ENCODE measurements at regions not wholly inside any gene's neighbourhood (a gene's known extent, or its start where the extent isn't known, plus 50 kb on each side); places are given as distances from the start of the nearest gene placed in this dataset.

DNA sequence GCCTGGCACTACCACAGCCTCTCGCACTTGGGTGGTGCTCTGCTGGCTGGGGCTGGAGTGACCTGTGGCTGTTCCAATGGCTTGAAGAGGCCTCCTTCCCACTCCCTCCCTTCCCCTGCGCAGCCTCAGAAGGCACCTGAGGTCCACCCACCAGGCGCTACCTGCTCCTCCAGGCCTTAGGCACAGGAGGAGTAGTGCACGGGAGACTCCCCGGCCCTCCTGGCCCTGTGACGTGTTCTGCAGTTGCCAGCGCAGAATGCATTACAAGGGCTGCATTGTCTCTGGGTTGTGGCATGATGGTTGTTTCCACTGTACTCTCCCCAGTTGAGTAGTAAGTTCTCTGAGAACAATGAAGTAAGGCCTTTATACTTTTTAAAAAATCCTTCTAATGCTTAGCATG is 128.6 kb downstream of the TEX29 start:
- DNase-seq, result no peak
- Histone ChIP-seq H3K36me3 (ENCODE audit: control insufficient read depth in 3 of 3, insufficient read depth in 2 of 3, low read depth in 1 of 3, low read length in 3 of 3) (no peaks in the 10 kb centered on the region), H3K27me3 (ENCODE audit: control insufficient read depth in 3 of 3, insufficient read depth in 3 of 3, low read length in 3 of 3) (peaks cover 0 to 4% (median 0%) of the 10 kb centered on the region in 3 donors), H3K4me3 (ENCODE audit: low read depth in 1 of 3, low read length in 3 of 3) (no peak overlapping the region), H3K4me1 (ENCODE audit: control insufficient read depth in 3 of 3, insufficient read depth in 2 of 3, low read depth in 1 of 3, low read length in 2 of 3) (no peaks in the 10 kb centered on the region), H3K9me3 (ENCODE audit: control insufficient read depth in 2 of 2, insufficient read depth in 1 of 2, low read depth in 1 of 2, low read length in 1 of 2) (no peaks in the 10 kb centered on the region), H3K27ac (ENCODE audit: low read depth in 1 of 3, low read length in 2 of 3) (no peak overlapping the region)
- no peak for FAIRE-seq
- 84 to 91% (median 88%) methylated on average over 7 of the region's 7 CpGs for WGBS, 3 donors

DNA sequence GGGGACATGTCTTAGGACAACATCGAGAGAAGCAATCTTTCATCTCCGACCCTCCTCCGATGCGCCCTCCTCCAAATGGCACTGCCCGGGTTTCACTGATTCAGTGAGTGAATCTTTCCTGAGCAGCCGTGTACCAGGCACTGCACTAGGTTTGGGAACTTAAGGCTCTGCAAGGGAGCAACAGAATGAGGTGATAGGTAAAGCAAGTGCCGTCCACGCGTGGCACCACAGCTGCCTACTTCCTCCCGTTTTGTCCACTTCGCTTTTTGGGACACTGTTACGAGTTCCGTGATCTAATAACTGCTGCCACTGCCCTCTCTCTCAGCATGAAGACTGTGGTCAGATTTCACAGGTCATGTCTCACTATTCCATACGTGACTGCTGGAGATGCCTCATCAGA is 131.0 kb downstream of the TEX29 start:
- peaks cover 0 to 4% (median 0%) of the 10 kb centered on the region in 3 donors for H3K27me3 ChIP-seq (ENCODE audit: control insufficient read depth in 3 of 3, insufficient read depth in 3 of 3, low read length in 3 of 3)
- no peaks in the 10 kb centered on the region for H3K36me3 ChIP-seq (ENCODE audit: control insufficient read depth in 3 of 3, insufficient read depth in 2 of 3, low read depth in 1 of 3, low read length in 3 of 3)
- H3K4me1 ChIP-seq (ENCODE audit: control insufficient read depth in 3 of 3, insufficient read depth in 2 of 3, low read depth in 1 of 3, low read length in 2 of 3), result no peaks in the 10 kb centered on the region
- WGBS, 3 donors, result 88 to 93% (median 89%) methylated on average over 14 of the region's 14 CpGs
- H3K27ac ChIP-seq (ENCODE audit: low read depth in 1 of 3, low read length in 2 of 3), result no peak overlapping the region
- FAIRE-seq, result no peak
- no peaks in the 10 kb centered on the region for H3K9me3 ChIP-seq (ENCODE audit: control insufficient read depth in 2 of 2, insufficient read depth in 1 of 2, low read depth in 1 of 2, low read length in 1 of 2)
- DNase-seq, result no peak
- no peak overlapping the region for H3K4me3 ChIP-seq (ENCODE audit: low read depth in 1 of 3, low read length in 3 of 3)

DNA sequence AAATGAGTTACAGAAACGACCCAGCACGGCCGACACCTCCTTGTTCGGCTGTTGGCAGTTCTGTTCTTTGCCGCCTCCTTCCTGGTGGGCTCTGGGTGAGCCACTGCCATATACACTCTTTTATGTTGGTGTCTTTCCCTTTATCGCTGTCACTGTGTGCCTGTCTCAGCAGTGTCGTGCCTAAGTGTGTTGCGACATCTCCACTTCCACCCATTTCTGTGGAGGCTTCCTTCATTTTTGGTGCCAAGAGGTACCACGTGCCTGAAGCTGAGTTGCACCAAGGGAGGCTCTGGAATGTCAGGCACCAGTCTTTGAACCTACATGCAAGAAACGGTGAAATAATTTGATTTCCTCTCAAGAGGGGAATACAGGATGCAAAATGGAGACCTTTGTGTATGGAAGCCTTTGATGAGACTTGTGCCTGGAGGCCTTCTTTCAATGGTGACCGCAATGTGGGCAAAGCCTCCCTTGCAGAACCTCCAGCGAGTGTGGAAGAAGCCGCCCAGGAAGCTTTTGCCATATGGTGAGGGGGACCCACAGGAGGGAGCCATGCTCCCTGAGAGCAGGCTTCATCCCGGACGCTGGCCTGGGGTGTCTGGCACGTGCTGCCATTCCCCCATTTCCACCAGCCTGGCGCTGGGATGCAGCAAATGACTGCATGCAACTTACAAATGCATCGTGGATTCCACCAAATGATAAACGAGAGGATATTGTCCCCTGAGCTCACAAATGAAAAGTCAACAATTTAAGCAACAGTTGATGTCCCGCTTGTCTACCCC is 136.2 kb downstream of the TEX29 start:
- peaks cover 0 to under 1% (median 0%) of the 10 kb centered on the region in 3 donors for H3K27me3 ChIP-seq (ENCODE audit: control insufficient read depth in 3 of 3, insufficient read depth in 3 of 3, low read length in 3 of 3)
- no peaks in the 10 kb centered on the region for H3K4me1 ChIP-seq (ENCODE audit: control insufficient read depth in 3 of 3, insufficient read depth in 2 of 3, low read depth in 1 of 3, low read length in 2 of 3)
- WGBS, 3 donors, result 85 to 90% (median 88%) methylated on average over 20 of the region's 20 CpGs
- DNase-seq (no peak), FAIRE-seq (no peak)
- no peak overlapping the region for H3K27ac ChIP-seq (ENCODE audit: low read depth in 1 of 3, low read length in 2 of 3)
- no peak overlapping the region for H3K4me3 ChIP-seq (ENCODE audit: low read depth in 1 of 3, low read length in 3 of 3)
- H3K9me3 ChIP-seq (ENCODE audit: control insufficient read depth in 2 of 2, insufficient read depth in 1 of 2, low read depth in 1 of 2, low read length in 1 of 2), result no peaks in the 10 kb centered on the region
- H3K36me3 ChIP-seq (ENCODE audit: control insufficient read depth in 3 of 3, insufficient read depth in 2 of 3, low read depth in 1 of 3, low read length in 3 of 3), result no peaks in the 10 kb centered on the region

GRCh38 chr13:111458001-111458531 is 137.6 kb downstream of the TEX29 start:
- Histone ChIP-seq H3K36me3 (ENCODE audit: control insufficient read depth in 3 of 3, insufficient read depth in 2 of 3, low read depth in 1 of 3, low read length in 3 of 3) (no peaks in the 10 kb centered on the region), H3K4me1 (ENCODE audit: control insufficient read depth in 3 of 3, insufficient read depth in 2 of 3, low read depth in 1 of 3, low read length in 2 of 3) (no peaks in the 10 kb centered on the region), H3K27ac (ENCODE audit: low read depth in 1 of 3, low read length in 2 of 3) (no peak overlapping the region), H3K4me3 (ENCODE audit: low read depth in 1 of 3, low read length in 3 of 3) (no peak overlapping the region), H3K27me3 (ENCODE audit: control insufficient read depth in 3 of 3, insufficient read depth in 3 of 3, low read length in 3 of 3) (no peaks in the 10 kb centered on the region), H3K9me3 (ENCODE audit: control insufficient read depth in 2 of 2, insufficient read depth in 1 of 2, low read depth in 1 of 2, low read length in 1 of 2) (no peaks in the 10 kb centered on the region)
- WGBS, 3 donors, result 76 to 86% (median 81%) methylated on average over 12 of the region's 12 CpGs
- FAIRE-seq, result no peak
- DNase-seq, result no peak

GRCh38 chr13:111458739-111459138 is 138.3 kb downstream of the TEX29 start:
- WGBS, 3 donors, result 83 to 88% (median 86%) methylated on average over 16 of the region's 16 CpGs
- Histone ChIP-seq H3K27me3 (ENCODE audit: control insufficient read depth in 3 of 3, insufficient read depth in 3 of 3, low read length in 3 of 3) (no peaks in the 10 kb centered on the region), H3K36me3 (ENCODE audit: control insufficient read depth in 3 of 3, insufficient read depth in 2 of 3, low read depth in 1 of 3, low read length in 3 of 3) (no peaks in the 10 kb centered on the region), H3K27ac (ENCODE audit: low read depth in 1 of 3, low read length in 2 of 3) (no peak overlapping the region), H3K4me3 (ENCODE audit: low read depth in 1 of 3, low read length in 3 of 3) (no peak overlapping the region), H3K9me3 (ENCODE audit: control insufficient read depth in 2 of 2, insufficient read depth in 1 of 2, low read depth in 1 of 2, low read length in 1 of 2) (no peaks in the 10 kb centered on the region), H3K4me1 (ENCODE audit: control insufficient read depth in 3 of 3, insufficient read depth in 2 of 3, low read depth in 1 of 3, low read length in 2 of 3) (no peaks in the 10 kb centered on the region)
- DNase-seq (no peak), FAIRE-seq (no peak)

DNA sequence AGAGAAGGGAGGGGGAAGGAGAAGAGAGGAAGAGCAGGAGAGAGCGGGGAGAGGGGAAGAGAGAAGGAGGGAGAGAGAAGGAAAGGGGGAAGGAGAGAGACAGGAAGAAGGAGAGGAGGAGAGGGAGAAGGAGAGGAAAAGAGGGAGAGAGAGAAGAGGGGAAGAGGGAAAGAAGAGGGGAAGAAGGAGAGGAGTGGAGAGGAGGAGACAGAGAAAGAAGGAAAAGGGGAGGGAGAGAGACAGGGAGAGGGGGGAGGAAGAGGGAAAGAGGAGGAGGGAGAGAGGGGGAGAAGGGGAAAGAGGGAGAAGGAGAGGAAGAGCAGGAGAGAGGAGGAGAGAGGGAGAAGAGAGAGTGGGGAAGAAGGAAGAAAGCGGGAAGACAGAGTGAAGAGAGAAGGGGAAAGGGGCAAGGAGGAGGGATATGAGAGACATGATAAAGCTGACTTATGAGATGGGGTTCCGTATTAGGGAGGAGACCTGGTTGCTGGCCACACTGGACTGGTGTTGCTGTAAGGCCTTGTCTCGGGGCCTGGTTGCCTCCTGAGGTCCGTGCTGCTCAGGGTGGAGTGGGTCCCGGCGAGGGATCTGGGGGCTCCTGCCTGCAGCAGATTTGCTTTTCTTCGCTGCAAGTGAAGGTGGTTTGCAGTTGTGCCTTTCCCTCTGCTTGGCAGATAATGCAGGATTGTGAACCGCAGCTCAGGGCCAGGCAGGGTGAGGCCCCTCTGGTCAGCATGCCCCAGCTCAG is 139.5 kb downstream of the TEX29 start:
- Histone ChIP-seq H3K27ac (ENCODE audit: low read depth in 1 of 3, low read length in 2 of 3) (no peak overlapping the region), H3K4me3 (ENCODE audit: low read depth in 1 of 3, low read length in 3 of 3) (no peak overlapping the region), H3K27me3 (ENCODE audit: control insufficient read depth in 3 of 3, insufficient read depth in 3 of 3, low read length in 3 of 3) (no peaks in the 10 kb centered on the region), H3K36me3 (ENCODE audit: control insufficient read depth in 3 of 3, insufficient read depth in 2 of 3, low read depth in 1 of 3, low read length in 3 of 3) (no peaks in the 10 kb centered on the region), H3K4me1 (ENCODE audit: control insufficient read depth in 3 of 3, insufficient read depth in 2 of 3, low read depth in 1 of 3, low read length in 2 of 3) (no peaks in the 10 kb centered on the region), H3K9me3 (ENCODE audit: control insufficient read depth in 2 of 2, insufficient read depth in 1 of 2, low read depth in 1 of 2, low read length in 1 of 2) (no peaks in the 10 kb centered on the region)
- WGBS, 3 donors, result 75 to 83% (median 77%) methylated on average over 9 of the region's 9 CpGs
- FAIRE-seq, result no peak
- no peak for DNase-seq

DNA sequence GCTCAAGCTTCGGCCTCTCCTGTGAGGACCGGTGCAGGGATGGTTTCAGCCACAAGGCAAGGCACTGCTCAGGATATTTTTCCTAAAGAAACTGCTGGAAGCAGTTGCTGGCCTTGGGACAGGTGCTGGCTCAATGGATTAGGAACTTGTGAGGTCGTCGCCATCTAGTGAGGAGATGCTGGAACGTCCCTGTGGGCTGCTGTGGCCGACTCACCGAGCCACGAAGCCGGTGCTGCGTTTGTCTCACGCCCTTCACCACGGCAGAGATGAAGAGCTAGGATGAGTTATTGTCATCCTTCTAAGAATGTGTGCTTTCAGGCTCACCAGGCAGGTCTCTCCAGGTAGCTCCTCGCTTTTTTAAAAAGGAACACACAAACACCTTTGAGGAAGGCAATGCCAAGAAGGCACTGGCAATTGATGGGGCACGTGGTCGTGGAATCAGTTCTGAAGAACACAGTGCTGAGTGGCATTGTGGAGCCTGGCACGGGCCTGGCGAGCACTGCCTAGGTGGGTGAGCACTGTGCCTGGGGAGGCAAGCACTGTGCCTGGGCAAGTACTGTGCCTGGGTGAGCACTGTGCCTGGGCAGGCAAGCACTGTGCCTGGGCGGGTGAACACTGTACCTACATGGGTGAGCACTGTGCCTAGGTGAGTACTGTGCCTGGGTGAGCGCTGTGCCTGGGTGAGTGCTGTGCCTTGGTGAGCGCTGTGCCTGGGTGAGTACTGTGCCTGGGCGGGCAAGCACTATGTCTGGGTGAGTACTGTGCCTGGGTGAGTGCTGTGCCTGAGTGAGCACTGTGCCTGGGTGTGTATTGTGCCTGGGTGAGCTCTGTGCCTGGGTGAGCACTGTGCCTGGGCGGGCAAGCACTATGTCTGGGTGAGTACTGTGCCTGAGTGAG is 140.4 kb downstream of the TEX29 start:
- H3K9me3 ChIP-seq (ENCODE audit: control insufficient read depth in 2 of 2, insufficient read depth in 1 of 2, low read depth in 1 of 2, low read length in 1 of 2), result no peaks in the 10 kb centered on the region
- H3K27me3 ChIP-seq (ENCODE audit: control insufficient read depth in 3 of 3, insufficient read depth in 3 of 3, low read length in 3 of 3), result no peaks in the 10 kb centered on the region
- FAIRE-seq (no peak), DNase-seq (peak; percentile 20 to 23)
- H3K36me3 ChIP-seq (ENCODE audit: control insufficient read depth in 3 of 3, insufficient read depth in 2 of 3, low read depth in 1 of 3, low read length in 3 of 3), result no peaks in the 10 kb centered on the region
- WGBS, 3 donors, result 35 to 49% (median 47%) methylated on average over 22 of the region's 22 CpGs
- no peaks in the 10 kb centered on the region for H3K4me1 ChIP-seq (ENCODE audit: control insufficient read depth in 3 of 3, insufficient read depth in 2 of 3, low read depth in 1 of 3, low read length in 2 of 3)
- no peak overlapping the region for H3K27ac ChIP-seq (ENCODE audit: low read depth in 1 of 3, low read length in 2 of 3)
- no peak overlapping the region for H3K4me3 ChIP-seq (ENCODE audit: low read depth in 1 of 3, low read length in 3 of 3)

All from small intestine (tissue), 7 donors.